ENCODE measurements at regions not wholly inside any gene's neighbourhood (a gene's known extent, or its start where the extent isn't known, plus 50 kb on each side); places are given as distances from the start of the nearest gene placed in this dataset.

DNA sequence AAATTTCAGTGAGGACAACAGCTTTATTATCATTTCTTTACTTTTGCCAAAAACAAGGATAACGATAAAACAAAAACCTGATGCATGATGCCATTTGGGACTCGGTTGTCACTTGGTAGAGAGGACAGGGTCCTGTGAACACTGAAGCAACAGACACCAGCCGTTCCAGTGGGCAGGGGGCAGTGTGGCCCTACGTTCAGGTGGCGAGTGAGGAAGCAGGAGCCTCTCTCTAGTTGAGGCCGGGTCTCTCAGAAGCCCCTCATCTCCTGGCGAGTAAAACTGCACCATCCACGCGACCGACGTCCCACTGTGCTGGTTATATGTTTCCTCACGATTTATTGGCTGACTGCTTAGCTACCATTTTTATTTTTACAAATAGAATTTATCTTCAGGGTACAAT, 231.6 kb downstream of the THBS2 start:
- TF ChIP-seq POLR2AphosphoS5 (IDR thresholded peaks at IDR 0.05; ENCODE audit: borderline replicate concordance, low read depth, low read length) (no peak), EZH2 (IDR thresholded peaks at IDR 0.05) (no peak), FOXP2 (optimal IDR thresholded peaks at IDR 0.05; ENCODE audit: control extremely low read depth, extremely low read length, insufficient read depth) (no peak)
